ENCODE measurements at regions not wholly inside any gene's neighbourhood (a gene's known extent, or its start where the extent isn't known, plus 50 kb on each side); places are given as distances from the start of the nearest gene placed in this dataset.

- TF ChIP-seq CTCF (IDR thresholded peaks at IDR 0.05), result no peak
- no peak for TF ChIP-seq POLR2A (IDR thresholded peaks at IDR 0.05)
Measured at GRCh38 chr1:217260676-217261075, 370.2 kb downstream of the GPATCH2 start.
